Mesothelial cell of epicardium (in vitro differentiated cells): ENCODE measurements at regions not wholly inside any gene's neighbourhood (a gene's known extent, or its start where the extent isn't known, plus 50 kb on each side); places are given as distances from the start of the nearest gene placed in this dataset.
"Not testable (repeated sequence)": the region's sequence is repeated elsewhere in the genome, so short reads cannot be mapped to it uniquely, and the experiment has no call there.

ENCODE experiments used
- DNase-seq, 2 experiments: peaks; one replicate each; pipeline ENCODE4 v3.0.0; 2021; ENCODE audit warnings: low spot score in 2 of 2; ENCODE audit not compliant: unreplicated experiment in 2 of 2
- H3K27ac Mint-ChIP-seq: 2 replicates; pipeline ENCODE4 v1.8.0; 2021; ENCODE audit warnings: mixed read lengths
- H3K27me3 Mint-ChIP-seq: 2 replicates; pipeline ENCODE4 v1.8.0; 2021; ENCODE audit warnings: low read depth, mixed read lengths
- H3K36me3 Mint-ChIP-seq: 2 replicates; pipeline ENCODE4 v1.8.0; 2021; ENCODE audit warnings: mixed read lengths
- H3K4me1 Mint-ChIP-seq: 2 replicates; pipeline ENCODE4 v1.8.0; 2021; ENCODE audit warnings: mixed read lengths
- H3K4me3 Mint-ChIP-seq: 2 replicates; pipeline ENCODE4 v1.8.0; 2021; ENCODE audit warnings: mild to moderate bottlenecking, moderate library complexity, mixed read lengths
- H3K9me3 Mint-ChIP-seq: 2 replicates; pipeline ENCODE4 v1.8.0; 2021; ENCODE audit warnings: mixed read lengths
- TF ChIP-seq, protein P1 (sequence below): fragments of 200-600 bp; sonication (generic); IDR thresholded peaks from one replicate; pipeline ENCODE4 v1.5.0; 2021; ENCODE audit warnings: antibody characterized with exemption; ENCODE audit not compliant: unreplicated experiment

DNA sequence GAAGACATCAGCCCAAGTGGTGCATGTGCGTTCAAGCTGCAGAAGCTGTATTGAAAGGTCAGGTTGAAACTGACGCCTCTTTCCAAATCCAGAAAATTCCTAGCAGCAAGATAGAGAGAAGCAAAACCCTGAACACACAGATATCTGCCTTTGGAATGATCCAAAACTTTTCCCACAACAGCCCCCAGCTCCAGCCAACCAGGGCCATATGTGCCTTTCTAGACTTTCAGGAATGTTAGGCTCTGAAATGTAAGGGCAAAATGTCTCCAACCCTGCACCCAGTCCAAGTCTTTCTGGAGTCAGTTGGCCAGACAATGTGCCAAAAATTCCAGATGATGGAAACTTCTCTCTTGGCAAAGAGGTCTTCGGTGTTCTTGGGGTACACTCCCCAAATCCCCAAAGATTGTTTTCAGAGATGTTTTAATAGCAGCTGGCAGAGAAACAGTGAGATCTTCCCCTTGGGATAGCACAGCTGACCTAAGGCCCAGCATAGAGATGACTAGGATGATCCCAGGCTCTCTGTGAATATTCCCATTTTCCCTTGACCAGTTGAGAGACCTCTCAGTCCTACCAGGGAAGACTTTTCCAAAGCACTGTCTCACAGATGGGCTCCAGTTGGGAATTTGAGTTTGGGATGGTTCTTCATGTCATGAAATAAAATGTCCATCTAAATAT lies 440.4 kb upstream of the CD180 start:
- H3K27me3 Mint-ChIP-seq: no peaks in the 10 kb centered on the region
- no peak overlapping the region for H3K27ac Mint-ChIP-seq
- H3K4me3 Mint-ChIP-seq: no peak overlapping the region
- H3K4me1 Mint-ChIP-seq: peaks cover 12% of the 10 kb centered on the region
- peaks cover 18% of the 10 kb centered on the region for H3K9me3 Mint-ChIP-seq
- no peak for DNase-seq
- peaks cover 2% of the 10 kb centered on the region for H3K36me3 Mint-ChIP-seq
- TF ChIP-seq, protein P1, sequence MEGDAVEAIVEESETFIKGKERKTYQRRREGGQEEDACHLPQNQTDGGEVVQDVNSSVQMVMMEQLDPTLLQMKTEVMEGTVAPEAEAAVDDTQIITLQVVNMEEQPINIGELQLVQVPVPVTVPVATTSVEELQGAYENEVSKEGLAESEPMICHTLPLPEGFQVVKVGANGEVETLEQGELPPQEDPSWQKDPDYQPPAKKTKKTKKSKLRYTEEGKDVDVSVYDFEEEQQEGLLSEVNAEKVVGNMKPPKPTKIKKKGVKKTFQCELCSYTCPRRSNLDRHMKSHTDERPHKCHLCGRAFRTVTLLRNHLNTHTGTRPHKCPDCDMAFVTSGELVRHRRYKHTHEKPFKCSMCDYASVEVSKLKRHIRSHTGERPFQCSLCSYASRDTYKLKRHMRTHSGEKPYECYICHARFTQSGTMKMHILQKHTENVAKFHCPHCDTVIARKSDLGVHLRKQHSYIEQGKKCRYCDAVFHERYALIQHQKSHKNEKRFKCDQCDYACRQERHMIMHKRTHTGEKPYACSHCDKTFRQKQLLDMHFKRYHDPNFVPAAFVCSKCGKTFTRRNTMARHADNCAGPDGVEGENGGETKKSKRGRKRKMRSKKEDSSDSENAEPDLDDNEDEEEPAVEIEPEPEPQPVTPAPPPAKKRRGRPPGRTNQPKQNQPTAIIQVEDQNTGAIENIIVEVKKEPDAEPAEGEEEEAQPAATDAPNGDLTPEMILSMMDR: no peak

DNA sequence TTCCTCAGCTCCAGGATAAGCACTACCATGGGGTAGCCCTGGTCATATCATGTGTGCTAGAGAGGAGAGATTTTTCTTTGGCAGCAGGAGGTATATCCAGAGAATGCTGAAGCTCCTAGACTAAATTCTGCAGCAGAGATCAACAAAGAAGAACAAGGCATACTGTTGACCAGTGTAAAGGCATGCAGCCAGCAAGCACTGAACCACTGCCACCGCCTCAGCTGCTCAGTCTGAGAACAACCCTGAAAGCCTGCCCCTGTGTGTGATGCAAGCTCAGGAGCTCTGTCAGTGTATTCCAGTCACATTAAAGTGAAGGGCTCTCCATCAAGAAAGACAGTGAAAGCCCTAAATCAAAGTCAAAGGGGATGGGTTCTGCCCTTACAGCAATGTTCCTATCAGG lies 439.5 kb upstream of the CD180 start:
- no peak overlapping the region for H3K27ac Mint-ChIP-seq
- peaks cover 26% of the 10 kb centered on the region for H3K9me3 Mint-ChIP-seq
- no peaks in the 10 kb centered on the region for H3K27me3 Mint-ChIP-seq
- H3K4me1 Mint-ChIP-seq: peaks cover 12% of the 10 kb centered on the region
- no peak for DNase-seq
- TF ChIP-seq, protein P1: no peak
- H3K36me3 Mint-ChIP-seq: peaks cover 5% of the 10 kb centered on the region
- no peak overlapping the region for H3K4me3 Mint-ChIP-seq

DNA sequence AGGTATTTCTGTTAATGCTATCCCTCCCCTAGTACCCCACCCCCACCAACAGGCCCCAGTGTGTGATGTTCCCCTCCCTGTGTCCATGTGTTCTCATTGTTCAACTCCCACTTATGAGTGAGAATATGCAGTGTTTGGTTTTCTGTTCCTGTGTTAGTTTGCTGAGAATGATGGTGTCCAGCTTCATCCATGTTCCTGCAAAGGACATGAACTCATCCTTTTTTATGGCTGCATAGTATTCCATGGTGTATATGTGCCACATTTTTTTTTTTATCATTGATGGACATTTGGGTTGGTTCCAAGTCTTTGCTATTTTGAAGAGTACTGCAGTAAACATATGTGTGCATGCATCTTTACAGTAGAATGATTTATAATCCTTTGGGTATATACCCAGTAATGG lies 430.5 kb upstream of the CD180 start:
- H3K27me3 Mint-ChIP-seq, H3K4me3 Mint-ChIP-seq, H3K27ac Mint-ChIP-seq, DNase-seq, H3K4me1 Mint-ChIP-seq, H3K36me3 Mint-ChIP-seq: not testable (repeated sequence)
- peaks cover 38% of the 10 kb centered on the region for H3K9me3 Mint-ChIP-seq

DNA sequence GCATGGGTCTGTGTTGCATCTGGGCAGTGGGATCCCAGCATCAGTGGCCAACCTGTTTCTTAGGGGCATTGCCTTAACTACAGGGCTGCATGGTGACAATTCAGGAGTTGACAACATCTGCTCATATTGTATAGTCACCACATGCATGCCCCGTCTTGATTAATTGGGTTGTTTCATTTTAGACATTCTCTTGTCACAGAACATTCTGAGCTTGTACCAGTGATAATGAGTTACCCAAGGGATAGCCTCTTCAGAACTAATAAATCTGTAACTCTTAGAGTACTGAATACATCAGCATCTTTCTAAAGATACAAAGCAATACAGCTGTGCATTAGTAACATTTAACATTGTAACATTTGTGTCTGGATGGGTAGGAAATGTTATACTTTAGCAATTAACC lies 426.5 kb upstream of the CD180 start:
- TF ChIP-seq, protein P1: no peak
- H3K27me3 Mint-ChIP-seq: no peaks in the 10 kb centered on the region

DNA sequence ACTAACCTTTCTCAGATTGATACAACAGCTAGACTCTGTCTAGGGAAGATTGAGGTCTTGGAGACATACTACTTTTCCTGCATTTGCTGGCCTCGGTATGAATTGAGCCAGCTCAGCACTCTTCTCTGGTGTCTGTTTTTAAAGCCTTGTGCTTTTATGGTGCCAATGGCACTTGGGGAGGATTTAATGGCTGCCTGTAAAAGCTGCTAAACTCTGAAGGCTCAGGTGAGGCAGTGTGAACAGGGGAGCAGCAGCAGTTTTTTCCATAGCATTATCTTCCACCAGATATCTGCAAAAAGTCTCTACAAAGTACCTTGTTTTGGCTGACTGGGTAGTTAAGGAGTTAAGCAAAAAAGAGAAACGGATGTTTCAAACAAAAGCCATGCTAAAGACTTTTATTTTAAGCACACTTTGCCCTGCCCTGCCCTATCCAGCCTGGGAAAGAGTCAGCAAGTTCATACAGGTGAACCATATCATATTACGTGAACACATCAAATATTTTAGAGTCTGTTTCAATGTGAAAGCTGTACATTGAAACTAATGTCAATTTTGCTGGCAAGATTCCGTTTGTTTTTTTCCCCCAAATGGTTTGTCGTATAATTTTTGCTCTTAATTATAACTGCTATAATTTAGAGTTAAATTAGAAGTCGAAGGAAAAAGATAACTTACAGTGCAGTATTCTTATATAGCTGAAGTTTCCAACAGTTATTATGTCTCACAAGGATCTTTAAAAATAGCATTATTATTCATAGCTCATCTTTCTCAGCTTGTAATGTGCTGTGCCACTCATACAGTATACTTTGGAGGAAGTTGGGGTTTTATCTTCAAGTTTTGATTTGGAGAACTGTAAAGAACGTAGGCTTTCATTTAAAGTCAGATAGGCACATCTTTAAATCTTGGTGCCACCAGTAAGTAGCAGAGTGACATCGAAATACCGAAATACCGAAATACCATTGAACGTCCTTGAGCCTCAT lies 424.1 kb upstream of the CD180 start:
- Mint-ChIP-seq H3K27ac (peak overlapping the region; percentile 15), H3K4me1 (peaks cover 20% of the 10 kb centered on the region), H3K9me3 (peaks cover 4% of the 10 kb centered on the region), H3K27me3 (no peaks in the 10 kb centered on the region), H3K36me3 (no peaks in the 10 kb centered on the region), H3K4me3 (no peak overlapping the region)
- TF ChIP-seq, protein P1: no peak
- DNase-seq: no peak

More for the DNA sequence above, 426.5 kb upstream of the CD180 start:
- H3K9me3 Mint-ChIP-seq: peaks cover 7% of the 10 kb centered on the region
- no peak overlapping the region for H3K27ac Mint-ChIP-seq
- no peak for DNase-seq
- H3K4me3 Mint-ChIP-seq: no peak overlapping the region
- peaks cover 16% of the 10 kb centered on the region for H3K4me1 Mint-ChIP-seq
- no peaks in the 10 kb centered on the region for H3K36me3 Mint-ChIP-seq

DNA sequence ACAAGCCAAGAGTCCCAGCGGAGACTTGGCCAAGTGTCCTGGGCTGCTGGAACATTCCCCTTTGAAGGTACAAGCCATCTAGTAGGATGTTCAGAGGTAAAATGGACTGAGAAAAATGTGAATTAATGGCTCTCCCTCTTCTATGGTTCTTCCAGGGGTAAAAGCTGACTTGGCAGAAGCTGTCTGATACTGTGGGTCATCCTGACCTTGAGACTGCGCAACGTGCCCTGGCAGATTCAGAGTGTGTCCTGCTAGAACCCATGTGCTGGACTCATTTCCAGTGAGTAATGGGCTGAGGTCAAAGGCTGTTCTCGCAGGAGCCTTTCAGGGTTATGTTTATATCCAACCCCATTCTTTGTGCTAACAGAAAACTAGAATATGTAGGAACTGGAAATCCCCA lies 423.0 kb upstream of the CD180 start:
- Mint-ChIP-seq H3K27me3 (no peaks in the 10 kb centered on the region), H3K4me1 (peaks cover 20% of the 10 kb centered on the region), H3K36me3 (no peaks in the 10 kb centered on the region), H3K9me3 (peaks cover 4% of the 10 kb centered on the region), H3K4me3 (no peak overlapping the region), H3K27ac (no peak overlapping the region)
- DNase-seq: no peak
- TF ChIP-seq, protein P1: no peak
